GM12892 (cell line): ENCODE measurements at regions not wholly inside any gene's neighbourhood (a gene's known extent, or its start where the extent isn't known, plus 50 kb on each side); places are given as distances from the start of the nearest gene placed in this dataset.

Experiments used
- DNase-seq: peaks from one replicate; pipeline ENCODE4 v3.0.0; 2011; ENCODE audit not compliant: insufficient read length
- FAIRE-seq: peaks from 2 replicates; lab custom pipeline; 2011; peaks lifted over from hg19 to GRCh38; lab: Jason Lieb, UNC
- POLR2A ChIP-seq: IDR thresholded peaks from 2 replicates; pipeline ENCODE4 v1.6.1; 2011; ENCODE audit warnings: low read depth, low read length, control low read depth
- POLR2AphosphoS5 ChIP-seq: IDR thresholded peaks from 2 replicates; pipeline ENCODE4 v1.6.1; 2011; ENCODE audit warnings: low read depth, low read length, control low read depth
- TAF1 ChIP-seq: IDR thresholded peaks from 2 replicates; pipeline ENCODE4 v1.6.1; 2011; ENCODE audit warnings: low read depth, mild to moderate bottlenecking, control low read depth, low read length, borderline replicate concordance

DNA sequence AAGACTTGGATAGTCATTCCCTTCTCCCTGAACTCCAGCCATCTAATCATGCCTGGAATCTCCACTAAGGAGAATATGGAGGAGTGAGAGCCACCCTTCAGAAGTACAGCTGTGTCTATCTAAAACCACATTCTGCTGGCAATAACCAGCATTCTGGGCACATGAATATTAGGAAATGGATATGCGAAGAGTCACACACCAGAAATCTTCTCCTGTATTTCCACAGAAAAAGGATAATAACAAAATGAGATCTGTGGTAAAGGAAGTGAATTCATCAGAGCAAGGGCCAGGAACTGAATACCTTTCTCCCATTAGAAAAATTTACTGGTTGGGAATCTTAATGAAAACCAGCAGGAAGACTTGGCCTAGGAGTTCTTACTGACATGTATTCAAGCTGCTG lies 218.8 kb downstream of the SCG2 start:
- FAIRE-seq (no peak), DNase-seq (no peak)
- TF ChIP-seq TAF1, result no peak
- no peak for TF ChIP-seq POLR2A
- TF ChIP-seq POLR2AphosphoS5, result no peak

DNA sequence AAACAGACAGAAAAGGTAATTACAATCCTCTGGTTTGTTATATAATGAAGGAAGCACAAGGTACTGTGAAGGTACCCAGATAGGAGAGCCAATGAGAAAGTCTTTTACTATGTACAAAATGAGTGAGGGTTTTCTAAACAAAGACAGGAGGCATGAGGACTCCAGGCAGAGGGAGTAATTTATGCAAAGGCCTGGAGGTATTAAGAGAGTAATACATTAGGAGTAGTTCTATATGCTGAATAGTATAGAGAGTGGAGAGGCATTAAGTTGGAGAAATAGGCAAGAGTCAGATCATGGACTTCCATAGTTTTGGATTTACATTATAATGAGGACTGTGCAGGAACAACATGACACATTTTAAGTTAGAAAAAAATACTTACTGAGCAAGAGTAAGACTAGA lies 216.0 kb downstream of the SCG2 start:
- FAIRE-seq, result no peak
- no peak for DNase-seq
- TF ChIP-seq POLR2AphosphoS5, result no peak
- TF ChIP-seq TAF1, result no peak
- TF ChIP-seq POLR2A, result no peak

DNA sequence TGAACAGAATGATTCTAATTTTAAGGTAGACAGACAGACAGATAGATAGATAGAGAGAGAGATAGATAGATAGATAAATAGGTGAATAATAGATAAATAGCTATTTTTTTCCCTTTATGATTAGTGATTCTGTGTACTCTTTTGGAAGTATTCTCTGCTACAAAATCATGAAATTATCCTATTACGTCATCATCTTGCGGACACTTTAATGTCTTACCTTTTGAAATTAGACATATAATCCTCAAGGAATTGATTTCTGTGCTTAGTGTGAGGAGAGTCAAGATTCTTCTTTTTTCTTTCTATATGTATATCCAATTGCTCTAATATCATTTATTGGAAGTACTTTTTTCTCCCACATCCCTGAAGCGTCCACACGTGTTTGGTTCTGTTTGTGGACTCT lies 215.2 kb downstream of the SCG2 start:
- FAIRE-seq, result no peak
- no peak for DNase-seq
- TF ChIP-seq TAF1 (no peak), POLR2A (no peak), POLR2AphosphoS5 (no peak)

DNA sequence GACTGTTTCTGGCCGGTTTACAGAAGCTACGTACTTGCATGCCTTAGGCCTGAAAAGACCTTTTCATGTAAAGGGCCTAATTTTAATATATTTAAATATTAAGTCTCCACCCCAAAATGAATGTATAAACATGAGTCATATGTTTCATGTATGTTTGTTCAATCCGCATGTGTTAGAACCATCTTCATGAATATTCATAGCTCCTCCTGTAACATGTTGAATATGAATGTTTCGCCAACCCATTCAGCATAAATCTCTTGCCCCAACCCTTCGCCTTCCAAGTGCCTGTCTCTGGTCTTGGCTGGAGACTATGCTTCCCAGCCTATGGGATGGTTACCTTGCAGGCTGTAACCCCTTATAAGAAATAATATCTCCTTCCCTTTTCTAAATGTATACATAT lies 212.5 kb downstream of the SCG2 start:
- DNase-seq, result no peak
- no peak for FAIRE-seq
- TF ChIP-seq POLR2A (no peak), TAF1 (no peak), POLR2AphosphoS5 (no peak)

DNA sequence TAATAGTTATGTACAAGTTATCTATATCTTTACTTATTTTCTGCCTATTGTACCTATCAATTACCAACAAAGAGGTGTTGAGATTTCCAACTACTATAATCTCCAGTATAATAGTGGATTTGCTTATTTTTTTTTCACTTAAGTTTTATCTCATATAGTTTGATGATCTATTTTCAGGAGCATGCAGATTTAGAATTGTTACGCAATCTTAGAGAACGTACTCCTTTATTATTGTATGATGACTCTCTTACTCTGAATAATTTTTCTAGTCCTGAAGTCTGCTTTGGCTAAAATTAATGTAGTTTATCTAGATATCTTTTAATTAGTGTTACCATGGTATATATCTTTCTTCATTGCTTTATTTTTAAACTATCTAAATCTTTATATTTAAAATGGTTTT lies 205.2 kb downstream of the SCG2 start:
- no peak for TF ChIP-seq POLR2A
- no peak for TF ChIP-seq TAF1
- TF ChIP-seq POLR2AphosphoS5, result no peak
- DNase-seq (no peak), FAIRE-seq (no peak)

DNA sequence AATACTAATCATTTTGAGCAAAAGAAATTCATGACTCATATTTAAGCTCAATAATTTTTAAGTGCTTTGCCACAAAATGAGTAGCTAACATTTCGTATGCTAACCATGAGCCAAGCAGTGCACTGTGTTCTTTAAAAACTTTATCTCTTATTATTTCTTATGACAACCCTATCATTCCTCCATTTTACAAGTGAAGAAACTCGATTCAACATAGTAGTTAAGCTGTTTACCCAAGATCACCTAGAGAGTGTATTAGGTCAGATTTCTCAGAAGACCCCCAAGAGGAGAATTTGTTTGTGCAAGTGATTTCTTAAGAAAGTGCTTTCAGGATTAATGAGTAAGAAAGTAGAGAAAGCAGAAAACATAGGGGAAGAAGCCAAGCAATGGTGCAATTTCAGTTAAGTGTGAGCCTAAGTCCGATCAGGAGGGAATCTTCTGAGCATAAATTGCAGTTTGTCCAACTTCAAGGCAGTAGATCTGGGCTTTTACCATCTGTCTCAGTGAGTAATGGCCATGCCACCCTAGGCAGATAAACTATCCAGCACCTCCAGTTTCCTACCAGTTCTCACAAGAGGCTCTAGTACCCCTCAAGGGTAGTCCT lies 202.7 kb downstream of the SCG2 start:
- TF ChIP-seq POLR2A (no peak), TAF1 (no peak), POLR2AphosphoS5 (no peak)
- FAIRE-seq, result no peak
- DNase-seq, result no peak

DNA sequence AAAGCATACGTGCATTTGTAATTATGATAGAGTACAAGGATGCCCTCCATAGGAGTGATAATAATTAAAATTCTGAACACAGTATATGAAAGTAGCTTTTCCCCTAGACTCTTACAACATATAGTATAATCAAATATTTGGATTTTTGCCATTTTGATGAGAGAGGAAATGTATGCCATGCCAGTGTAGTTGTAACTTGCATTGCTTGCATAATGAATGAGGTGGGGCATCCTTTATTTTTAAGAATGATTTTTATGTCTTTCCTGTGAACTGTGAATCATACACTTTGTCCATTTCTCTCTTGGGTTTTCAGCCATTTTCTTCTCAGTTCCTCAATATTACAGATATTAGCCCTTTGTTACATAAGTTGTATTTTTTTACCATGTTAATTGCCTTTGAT lies 197.5 kb downstream of the SCG2 start:
- no peak for TF ChIP-seq POLR2AphosphoS5
- TF ChIP-seq TAF1, result no peak
- no peak for TF ChIP-seq POLR2A
- FAIRE-seq (no peak), DNase-seq (no peak)

DNA sequence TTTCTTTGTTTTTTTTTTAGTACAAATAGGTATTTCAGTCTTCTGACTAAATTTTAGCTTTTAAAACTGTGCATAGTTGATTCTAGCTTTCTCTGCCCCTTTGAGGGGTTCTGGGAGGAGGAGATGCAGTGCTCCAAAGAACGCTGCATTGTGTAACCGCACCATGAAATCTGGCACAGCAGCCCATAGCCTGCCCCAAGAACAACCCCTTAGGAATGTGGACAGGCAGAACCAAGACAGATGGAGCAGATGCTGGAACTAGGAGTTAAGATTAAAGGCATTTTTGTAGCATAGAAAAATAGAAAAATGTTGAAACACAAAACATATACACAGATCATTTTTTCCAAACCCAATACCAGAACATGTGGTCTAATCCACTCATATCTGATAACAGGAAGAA lies 187.5 kb downstream of the SCG2 start:
- TF ChIP-seq POLR2A (no peak), POLR2AphosphoS5 (no peak), TAF1 (no peak)
- DNase-seq, result no peak
- no peak for FAIRE-seq

DNA sequence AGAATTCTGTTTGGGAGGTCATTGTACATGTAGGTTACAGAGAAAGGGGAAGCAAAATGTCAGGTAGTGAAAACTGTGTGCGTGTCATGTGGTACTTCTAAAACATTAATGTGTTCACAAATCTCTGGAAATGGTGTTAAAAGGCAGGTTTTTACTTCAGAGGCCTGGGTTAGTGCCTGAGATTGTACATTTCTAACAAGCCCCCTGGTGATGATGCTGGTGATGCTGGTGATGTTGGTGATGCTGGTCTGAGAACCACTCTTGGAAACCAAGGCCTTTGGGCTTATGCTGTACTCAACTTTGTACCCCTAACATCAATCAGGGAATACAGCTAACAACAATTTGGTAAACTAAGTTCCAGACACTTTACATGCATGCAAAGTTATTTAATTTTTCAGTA lies 187.1 kb downstream of the SCG2 start:
- DNase-seq, result no peak
- TF ChIP-seq POLR2A (no peak), POLR2AphosphoS5 (no peak), TAF1 (no peak)
- no peak for FAIRE-seq

DNA sequence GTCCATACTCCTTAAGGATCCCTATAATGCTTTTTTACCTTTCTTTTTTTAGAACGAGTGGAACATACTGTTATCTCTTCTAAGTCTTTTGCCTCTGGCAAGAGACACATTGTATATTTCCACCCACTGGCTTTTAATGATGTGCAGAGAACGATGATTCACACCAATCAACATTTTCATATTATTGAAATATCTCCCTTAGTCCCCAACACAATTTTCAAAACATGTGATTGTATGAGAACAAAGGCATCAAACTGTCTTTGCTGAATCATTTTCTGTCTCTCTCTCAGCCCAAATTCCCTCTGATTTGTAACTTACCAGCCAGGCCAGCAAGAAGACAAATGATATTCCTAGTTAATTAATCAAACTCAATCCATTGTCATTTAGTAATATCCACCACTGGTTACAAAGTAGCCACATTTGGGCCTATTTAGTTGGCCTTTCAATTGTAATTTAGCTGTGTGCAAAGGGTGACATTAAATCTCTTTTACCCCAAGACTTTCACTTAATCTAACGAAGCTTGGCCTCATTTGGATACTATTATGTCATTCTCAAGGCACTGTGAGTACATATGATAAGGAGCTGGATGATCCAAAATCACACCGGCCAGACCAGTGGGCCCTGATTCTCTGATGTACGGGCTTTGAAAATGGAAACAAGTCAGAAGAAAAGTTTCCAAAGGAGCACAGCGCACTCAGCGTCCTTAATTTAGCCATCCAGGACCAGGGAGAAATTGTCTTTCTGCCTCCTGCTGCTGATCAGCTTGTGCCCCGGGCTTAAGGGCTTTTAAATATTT lies 185.1 kb downstream of the SCG2 start:
- no peak for FAIRE-seq
- no peak for DNase-seq
- TF ChIP-seq TAF1, result no peak
- TF ChIP-seq POLR2A, result no peak
- TF ChIP-seq POLR2AphosphoS5, result no peak

DNA sequence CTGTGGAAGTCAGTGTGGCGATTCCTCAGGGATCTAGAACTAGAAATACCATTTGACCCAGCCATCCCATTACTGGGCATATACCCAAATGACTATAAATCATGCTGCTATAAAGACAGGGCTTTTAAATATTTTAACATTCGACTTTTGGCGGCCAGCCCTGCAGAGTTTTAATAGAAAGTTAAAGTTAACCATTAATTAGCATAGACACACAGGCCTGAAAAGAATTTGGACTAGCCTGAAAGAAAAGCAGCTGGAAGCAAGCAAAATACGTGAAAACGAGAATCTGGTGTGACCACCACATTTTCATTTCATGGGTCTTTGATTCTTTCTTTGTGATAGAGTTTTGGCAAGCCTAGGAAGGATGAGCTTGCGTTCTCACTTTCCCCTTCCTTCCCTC lies 184.0 kb downstream of the SCG2 start:
- TF ChIP-seq TAF1 (no peak), POLR2A (no peak), POLR2AphosphoS5 (no peak)
- FAIRE-seq, result no peak
- no peak for DNase-seq

DNA sequence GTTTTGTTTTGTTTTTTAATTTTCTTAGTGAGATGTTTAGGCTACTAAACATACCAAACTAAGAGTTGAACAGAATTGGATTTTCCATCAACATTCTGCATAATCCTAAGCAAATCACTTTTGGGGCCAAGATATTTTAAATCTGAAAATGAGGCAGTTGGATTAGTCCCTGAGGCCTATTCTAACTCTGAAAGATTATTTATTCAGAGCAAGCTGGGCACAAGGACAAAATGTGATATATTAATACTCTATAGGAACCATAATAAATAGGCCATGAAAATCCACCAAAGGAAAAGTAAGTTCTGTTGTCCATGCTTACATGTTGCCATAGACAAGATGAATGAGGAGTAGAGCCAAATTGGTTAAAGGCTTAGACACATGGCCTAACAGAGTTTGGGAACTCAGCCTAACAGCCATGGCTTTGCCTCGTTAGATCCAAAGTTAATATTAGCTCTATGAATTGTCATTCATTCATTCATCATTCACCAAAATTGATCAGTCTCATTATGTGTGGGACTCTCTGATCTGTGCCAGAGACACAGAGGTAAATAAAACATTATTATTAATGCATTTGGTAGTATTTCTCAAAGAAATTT lies 183.5 kb downstream of the SCG2 start:
- no peak for TF ChIP-seq POLR2AphosphoS5
- no peak for TF ChIP-seq TAF1
- no peak for TF ChIP-seq POLR2A
- FAIRE-seq (no peak), DNase-seq (no peak)

DNA sequence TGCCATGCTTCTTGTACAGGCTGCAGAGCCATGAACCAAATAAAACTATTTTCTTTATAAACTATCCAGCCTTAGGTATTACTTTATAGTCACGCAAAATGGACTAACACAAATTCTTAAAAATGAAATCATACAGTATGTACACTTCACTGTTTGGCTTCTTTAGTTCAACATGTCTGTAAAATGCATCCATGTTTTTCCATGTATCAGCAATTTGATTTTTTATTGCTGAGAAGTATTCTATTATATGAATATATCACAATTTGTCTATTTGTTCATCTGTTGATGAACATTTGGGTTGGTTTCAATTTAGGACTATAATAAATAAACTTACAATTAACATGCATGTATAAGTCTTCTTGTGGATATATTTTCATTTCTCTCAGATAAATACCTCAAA lies 182.1 kb downstream of the SCG2 start:
- DNase-seq, result no peak
- TF ChIP-seq POLR2A (no peak), POLR2AphosphoS5 (no peak), TAF1 (no peak)
- FAIRE-seq, result no peak
